HG02623 (cell line): ENCODE measurements at regions not wholly inside any gene's neighbourhood (a gene's known extent, or its start where the extent isn't known, plus 50 kb on each side); places are given as distances from the start of the nearest gene placed in this dataset.

Experiments used
- ATAC-seq: cut with Tn5 transposase; IDR thresholded peaks from one replicate; pipeline ENCODE4 v1.9.1; 2021; ENCODE audit warnings: moderate library complexity; ENCODE audit not compliant: unreplicated experiment

DNA sequence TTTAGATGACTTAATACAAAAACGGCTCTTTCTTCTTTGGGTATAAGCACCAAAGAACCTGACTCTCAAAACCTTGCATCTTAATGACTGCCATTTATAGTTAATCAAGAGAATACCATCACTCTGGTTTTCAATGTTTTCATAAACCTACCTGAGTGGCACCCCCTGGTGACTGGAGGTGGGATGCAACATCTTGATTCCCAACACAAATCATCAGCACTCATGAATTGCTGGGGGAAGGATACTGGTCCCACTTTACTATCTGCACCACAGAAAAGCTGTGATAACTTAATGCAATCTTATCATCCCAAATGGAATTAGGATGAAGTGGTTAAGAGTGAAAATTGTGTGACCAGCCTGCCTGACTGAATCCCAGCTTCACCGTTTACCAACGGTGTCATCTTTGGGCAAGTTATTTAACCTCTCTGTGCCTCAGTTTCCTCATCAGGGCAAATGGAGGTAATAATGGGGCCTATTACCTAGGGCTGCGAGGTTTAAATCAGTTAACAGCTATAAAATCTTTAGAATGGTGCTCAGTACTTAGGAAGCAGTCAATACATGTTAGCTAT lies 366.4 kb downstream of the KLF12 start:
- ATAC-seq = peak; percentile 22

DNA sequence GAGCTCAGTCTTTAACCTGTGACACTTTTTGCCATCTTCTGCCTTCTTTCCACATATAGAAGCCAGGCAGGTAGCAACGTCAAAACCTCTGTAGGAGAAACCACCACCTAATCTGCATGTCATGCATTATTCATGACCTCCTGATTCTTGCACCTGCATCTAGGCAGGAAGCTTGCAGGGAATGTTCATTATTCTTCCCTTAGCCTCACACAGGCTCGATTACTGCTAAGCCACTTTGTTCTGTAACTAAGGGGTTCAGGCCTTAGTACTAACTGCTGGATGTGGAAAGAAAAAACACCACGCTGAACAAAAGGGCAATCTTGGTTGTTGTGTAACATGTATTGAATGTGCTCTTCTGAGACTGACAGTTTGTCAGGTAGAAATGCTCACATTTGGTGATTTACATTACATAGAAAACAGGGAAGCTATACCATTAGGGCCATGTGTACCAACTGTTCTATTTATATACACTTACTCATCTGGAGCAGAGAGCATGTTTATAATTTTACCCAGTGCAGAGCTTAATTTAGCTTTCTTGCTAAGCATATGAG lies 366.9 kb downstream of the KLF12 start:
- ATAC-seq = peak; percentile 34

DNA sequence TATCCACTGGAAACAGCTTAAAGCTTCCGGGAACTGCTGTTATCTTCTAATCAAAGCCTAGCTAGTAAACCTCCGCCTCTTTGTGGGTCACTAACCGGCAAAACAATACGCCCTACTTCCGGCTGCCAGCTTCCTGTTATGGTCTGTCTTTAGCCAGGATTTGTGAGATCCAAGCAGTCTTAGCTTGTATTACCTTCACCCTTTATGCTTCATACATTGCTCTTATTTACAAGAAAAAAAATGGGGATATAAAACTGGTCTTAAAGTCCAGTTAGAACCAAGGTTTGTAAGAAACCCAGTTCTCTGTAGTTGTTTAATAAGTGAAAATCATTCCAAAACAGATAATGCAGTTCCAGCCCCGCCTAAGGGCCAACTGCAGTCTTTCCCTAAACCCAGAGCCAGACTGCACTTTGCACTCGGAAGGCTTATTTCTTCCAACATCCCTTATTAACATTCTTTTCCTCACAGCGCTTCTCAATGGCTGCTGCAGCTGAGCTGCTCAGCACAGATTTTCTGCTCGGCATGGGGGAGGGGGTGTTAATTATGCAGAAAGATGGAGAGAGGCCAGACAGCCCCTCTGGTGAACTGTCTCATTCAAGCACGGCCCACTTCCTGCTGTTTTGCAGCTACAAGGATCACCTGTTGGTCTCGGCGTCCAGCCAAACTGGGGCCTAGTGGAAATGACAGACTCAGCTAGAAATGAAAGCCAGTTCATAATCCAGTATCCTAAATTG lies 368.4 kb downstream of the KLF12 start:
- ATAC-seq = peak; percentile 56

DNA sequence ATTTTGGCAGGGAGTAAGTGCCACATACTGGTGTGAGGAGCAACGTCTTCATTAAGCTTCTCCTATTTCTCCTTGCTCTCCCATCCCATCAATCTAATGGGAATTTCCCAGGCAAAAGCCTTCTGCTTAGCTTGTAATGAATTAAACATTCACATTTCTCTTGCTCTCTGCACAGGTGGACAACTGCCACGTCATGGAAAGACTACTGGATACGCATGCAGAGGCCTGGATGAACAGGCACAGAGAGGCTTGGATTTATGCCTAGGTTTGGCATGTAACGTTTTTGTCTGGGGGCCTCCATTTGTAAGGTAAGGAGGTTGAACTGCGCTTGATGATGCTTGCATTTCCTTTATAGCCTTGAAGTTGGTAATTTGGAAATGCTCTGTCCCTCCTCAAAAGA lies 374.8 kb downstream of the KLF12 start:
- ATAC-seq = no peak

DNA sequence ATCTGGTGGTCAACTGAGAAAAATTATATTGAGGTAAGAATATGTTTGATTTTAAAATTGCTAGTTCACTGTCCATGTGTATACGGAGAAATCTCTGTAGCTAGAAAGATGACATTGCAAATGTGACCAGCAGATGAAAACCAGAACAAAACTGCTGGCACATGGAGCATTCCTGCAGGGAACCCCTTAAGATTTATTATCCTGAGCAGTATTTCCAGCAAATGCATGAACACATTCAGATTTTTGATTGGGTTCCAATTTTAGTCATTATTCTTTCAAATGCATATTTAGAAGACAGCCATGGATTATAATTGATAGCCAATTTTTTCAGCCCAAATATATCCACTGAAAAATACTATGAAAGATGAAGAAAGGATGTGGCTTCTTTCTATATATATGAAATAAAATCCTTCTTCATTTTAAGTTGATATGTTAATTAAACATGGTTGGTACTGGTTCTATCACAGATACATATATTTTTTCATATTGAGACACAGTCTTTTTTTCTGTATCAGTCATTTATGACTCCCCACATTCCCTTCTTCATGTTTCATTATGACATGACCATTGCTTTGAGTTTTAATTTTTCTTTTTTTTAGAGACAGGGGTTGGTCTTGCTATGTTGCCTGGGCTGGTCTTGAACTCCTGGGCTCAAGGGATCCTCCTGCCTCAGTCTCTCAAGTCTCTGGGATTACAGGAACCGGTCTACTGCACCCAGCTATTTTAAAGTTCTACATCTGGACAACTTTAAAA lies 376.5 kb downstream of the KLF12 start:
- no peak for ATAC-seq

DNA sequence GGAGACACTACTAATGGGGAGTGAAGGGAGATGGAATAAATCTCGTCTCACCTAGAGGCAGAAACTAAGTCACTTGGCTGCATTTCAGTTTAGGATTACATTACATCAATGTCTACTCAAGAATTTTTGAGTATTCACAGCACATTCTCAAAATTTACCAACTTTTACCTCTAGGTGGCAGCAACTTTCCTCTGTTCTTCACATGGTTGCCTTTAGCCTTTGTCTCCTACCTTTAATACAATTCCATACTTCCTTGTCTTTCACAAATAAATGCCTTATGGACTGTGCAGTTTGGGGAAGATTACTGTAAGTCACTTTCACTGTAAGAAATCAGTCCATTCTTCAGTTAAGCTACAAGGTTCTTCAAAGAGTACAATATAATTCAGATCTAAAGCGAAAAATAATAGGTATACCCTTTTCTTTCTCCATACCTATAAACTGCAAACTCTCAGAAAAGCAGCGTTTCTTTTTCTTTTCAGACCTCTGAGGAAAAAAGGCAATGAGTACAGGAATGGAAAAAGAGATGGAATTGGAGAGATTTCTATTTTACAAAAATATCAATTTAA lies 379.4 kb downstream of the KLF12 start:
- peak; percentile 80 for ATAC-seq

DNA sequence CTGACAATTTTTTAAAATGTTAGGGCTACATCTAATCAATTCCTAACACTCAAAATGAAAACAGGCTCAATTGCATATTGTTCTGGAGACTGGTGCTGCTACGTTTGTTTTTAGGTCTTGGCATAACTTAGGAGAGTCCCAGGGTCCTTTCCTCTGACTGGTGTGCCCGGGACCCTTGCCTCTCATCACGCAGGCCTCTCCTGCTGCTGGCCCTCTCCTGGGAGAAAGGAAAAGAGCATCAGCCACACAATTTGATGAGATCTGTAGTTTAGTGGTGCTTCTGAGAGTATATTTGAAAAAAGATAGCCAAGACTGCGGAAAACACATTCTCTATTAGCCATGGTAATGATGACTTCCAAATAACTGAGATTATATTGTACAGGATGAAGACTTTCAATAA lies 380.0 kb downstream of the KLF12 start:
- ATAC-seq = no peak

DNA sequence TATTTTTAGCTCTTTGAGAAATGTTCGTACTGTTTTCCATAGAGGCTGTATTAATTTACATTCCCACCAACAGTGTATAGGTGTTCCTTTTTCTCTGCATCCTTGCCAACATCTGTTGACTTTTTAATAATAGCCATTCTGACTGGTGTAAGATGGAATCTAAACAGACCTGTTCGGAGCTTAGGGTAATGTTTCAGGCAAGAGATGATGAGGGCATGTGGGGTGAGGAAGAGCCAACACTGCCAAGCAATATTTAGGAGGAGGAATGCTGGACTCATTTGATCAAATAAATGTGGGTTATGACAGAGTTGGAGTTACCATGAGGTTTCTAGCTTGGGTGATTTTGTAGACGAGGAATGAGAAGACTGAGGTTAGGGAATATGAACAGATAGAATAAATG lies 382.9 kb downstream of the KLF12 start:
- no peak for ATAC-seq

DNA sequence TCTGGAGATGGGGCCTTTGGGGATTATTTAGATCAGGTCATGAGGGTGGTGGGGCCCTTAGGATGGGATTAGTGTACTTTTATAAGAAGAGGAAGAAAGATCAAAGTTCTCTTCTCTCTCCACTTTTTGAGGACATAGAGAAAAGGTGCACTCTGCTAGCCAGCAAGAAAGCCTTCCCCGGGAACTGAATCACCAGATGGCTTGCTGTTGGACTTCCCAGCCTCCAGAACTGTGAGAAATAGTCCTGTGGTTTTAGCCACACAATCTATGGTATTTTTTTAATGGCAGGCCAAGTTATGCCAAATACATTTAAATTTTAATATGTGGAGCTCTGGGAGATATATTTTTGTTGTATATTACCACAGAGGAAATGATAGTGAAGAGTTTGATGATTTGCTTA lies 385.8 kb downstream of the KLF12 start:
- ATAC-seq = no peak

DNA sequence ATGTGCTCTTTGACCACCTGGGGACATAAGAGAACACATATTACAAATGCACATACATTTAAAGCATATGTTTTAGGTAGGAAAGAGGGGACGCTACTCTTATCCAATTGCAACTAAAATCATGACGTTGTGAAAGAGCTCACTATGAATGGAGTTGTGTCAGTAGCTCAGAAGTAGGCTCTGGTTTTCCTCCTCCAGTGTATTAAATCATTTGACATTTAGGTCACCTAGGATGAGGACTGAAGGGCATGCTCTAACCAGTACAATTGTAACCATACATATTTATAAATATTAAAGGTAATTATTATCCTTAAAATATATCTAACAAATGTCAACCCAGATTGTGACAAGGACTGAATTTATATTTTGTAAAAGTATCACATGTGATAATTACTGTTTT lies 389.0 kb downstream of the KLF12 start:
- ATAC-seq = no peak

DNA sequence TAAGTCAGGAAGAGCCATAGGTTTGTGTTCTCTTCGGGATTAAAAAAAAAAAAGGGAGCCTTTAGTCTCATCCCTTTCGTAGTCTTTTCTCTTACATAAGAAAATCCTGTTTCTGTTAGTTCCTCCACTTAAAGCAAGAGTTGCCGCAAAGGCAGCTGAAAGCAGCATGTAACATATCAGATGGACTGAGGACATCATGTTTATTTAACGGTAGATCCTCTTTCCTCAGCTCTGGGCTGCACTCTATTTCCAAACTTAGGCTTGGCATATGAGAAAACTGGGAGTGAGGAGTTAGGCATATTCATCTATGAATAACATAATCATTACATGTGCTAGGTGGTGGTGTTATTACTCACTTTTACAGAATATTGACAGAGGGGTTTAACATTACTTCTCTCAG lies 391.2 kb downstream of the KLF12 start:
- ATAC-seq = no peak

DNA sequence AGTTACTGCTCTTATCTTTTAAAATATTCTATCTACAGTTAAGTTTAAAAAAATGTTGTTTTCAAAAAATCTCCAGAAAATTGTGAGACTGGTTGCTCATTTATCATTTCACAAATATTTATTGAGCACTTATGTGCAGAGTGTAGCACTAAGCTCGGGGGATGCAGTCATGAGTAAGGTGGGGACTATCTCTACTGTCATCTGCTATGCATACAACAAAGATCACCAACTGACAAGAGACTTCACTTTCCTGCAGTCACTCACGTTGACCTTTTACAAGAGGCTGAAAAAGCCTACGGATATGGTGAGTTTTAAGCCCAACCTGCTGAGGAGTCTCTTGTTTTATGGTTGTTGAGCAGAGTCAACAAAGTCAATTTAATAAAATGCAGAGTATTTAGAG lies 392.5 kb downstream of the KLF12 start:
- ATAC-seq = no peak

DNA sequence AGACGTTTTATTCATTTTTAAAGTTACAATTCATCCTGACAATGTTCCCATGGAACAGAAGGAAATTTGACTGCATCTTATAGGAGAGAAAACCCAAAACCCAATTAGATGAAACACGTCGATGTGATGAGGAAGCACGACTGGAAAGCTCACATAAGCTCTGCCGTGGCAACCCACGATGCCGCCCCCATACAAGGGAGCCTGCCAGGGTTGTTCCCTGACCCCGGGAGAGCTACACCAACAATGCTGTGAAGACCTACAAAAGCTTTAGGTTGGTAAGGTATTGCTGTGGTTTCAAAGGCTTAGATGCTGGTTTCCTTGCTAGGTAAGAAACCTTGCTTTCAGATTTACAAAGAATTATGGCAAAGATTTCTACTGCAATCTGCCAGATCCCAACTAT lies 393.1 kb downstream of the KLF12 start:
- ATAC-seq = no peak

DNA sequence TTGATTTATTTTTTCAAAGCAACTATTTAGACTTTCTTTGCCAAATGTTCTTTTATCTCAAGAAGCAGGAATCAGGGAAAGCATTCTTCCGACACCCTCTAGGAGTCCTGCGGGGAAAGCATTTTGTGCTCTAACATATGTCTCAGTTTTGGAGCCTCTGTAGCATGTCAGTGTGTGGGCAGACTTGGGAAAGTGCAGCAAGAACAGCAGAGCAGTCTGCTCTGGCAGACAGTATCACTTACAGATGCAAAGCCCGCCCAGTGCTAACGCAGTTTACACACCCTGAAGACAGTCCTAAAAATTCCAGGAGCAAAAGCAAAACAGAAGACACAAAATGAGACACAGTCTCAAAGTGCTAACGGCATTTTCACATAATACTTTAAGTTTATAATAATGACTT lies 393.5 kb downstream of the KLF12 start:
- no peak for ATAC-seq

DNA sequence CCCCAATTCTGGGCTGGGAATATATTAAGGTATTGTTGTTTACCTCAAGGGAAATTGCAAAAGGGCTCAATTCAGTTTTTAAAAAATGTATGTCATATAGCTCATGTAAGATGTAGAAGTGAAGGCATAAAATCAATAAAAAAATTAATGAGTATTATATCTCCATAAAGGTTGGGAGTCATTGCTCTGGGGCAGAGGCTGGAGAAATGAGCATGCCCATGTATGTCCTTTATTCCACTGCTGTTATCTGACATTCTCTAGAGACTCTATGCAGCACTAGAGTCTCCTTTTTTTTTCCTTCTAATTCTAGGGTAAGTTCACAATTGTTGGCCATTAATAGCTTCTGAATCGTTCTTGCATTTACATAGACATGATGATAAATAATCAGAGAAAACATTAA lies 394.8 kb downstream of the KLF12 start:
- ATAC-seq = no peak

DNA sequence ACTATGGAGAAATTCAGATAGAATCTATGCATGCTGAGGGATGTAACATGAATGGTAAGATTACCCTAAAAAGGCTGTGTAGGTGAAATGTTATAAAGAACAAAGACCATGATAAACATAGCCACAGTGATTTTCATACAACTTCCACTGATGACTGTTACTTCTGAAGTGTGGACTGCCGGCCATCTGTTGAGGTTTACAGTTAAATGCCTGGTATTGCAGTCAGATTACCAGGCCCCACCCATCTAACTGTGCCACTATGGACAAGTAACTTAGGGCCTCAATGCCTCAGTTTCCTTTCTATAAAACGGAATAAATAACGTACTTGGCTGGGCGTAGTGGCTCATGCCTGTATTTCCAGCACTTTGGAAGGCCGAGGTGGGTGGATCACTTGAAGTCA lies 395.6 kb downstream of the KLF12 start:
- ATAC-seq = no peak

DNA sequence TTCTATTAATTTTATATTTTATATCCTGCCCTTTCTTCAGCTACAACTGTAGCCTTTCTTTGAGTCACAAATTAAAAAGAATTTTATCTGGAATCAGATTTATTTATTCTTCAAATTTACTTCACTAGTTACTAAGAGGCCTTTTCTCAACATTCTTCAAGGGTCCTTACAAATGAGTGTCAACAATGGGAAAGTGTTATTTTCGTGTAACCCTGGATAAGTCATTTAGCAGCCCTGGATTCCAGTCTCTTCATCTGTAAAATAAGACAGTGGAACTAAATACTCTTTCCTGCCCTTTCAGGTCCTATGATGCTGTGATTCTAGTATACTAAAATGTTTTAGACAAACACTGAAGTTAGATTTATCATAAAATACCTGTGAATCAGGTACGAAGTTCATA lies 397.0 kb downstream of the KLF12 start:
- no peak for ATAC-seq

DNA sequence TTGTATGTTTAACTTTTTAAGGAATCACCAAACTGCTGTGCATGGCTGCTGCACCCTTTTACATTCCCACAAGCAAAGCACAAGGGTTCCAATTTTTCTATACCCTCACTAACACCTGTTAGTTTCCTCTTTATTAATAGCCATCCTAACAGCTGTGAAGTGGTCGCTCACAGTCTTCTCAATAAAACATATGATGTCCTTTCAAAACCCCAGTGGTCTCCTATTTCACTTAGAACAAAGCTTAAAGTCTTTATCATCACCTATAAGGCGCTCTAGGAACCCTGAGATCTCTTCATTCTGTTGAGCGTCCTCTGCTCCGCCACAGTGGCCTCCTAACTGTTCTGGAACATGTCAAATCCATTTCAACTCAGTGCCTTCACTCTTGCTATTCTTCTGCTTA lies 400.5 kb downstream of the KLF12 start:
- ATAC-seq = no peak

DNA sequence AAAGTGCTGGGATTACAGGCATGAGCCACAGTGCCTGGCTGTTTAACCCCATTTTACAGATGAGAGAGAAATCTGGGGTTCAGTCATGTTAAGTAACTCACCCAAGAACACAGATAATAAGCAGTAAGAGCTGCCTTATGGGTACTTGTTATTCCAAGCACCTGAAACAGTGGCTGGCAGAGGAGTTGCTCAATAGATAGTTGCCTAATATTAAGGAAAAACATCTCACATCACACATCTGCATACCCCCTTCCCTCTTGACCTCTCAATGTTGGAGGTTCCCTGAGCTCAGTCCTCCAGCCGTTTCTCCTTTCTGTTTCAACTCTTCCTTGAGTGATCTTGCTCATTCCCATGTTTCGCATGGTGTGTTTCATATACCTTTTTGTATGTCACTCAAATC lies 401.9 kb downstream of the KLF12 start:
- ATAC-seq = no peak

DNA sequence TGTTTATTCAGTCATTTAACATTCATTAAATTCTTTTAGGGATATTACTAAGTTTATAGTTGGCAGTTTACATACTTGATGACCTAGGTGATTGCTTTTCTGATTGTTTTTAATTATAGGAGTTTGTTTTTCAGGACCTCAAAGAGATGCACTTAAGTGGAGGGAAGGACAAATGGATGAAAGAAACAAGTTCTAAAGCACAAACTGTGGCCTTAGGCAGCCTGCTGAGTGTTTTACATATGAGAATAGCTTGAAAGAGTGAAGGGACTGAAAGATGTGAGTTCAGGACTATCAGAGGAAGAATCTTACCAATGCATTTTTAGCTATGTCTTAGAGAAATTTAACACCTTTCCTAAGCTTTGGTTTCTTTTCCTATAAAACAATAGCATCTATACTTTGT lies 402.6 kb downstream of the KLF12 start:
- ATAC-seq = no peak

DNA sequence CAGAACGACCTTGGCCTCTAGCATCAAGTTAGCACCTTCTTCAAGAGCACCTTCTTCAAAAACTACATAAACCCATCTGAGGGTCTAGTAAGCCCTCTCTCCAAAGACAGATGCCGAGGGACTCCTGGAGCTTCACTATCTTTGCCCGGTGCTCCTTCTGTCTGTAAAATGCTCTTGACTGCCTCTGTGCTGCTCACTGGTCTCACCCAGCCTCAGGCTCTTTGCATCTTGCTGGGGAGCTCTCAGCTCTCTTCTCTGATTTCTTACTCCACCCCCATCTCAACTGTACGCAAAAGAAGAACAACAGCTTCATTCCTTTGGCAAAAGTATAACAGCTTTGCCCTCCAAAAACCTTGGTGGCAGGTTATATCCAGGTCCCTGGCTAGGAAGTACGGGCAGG lies 404.2 kb downstream of the KLF12 start:
- no peak for ATAC-seq

DNA sequence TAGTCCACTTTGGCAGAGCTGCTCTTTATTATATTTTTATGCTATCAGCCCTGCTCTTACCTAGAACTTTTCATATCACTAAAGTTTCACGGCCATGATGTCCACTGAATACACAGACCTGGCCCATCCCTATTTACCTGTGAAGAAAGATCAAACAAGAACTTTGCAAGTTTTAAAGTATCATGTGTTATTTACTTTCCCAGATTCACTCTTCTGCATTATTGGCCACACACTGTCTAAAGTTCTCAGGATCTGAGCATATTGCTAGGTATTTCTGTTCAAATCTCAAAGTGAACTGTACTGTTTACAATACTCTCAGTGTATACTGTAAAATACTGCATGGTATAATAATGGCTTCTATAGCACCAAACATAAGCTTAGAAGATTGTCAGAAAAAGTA lies 405.2 kb downstream of the KLF12 start:
- no peak for ATAC-seq
